ENCODE measurements at regions not wholly inside any gene's neighbourhood (a gene's known extent, or its start where the extent isn't known, plus 50 kb on each side); places are given as distances from the start of the nearest gene placed in this dataset.

DNA sequence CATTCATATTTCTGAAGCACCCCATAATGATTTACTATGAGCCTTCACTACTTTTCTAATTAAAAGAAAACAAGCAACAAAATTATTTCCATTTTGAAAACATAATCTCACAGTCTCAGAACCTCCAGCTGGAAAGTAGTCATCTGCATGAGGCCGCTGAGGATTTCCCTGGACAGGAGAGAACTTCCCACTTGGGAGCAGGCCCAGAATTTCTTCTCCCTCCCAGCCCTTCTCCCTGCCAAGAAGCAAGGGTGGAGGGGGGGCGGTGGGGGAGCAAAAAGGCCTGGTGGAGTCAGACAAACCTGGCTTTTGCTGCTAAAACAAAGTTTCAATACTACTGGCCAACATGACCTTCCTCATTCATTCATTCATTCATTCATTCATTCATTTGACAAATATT lies 167.3 kb downstream of the PJA1 start:
- no peak overlapping the region for H3K4me3 Mint-ChIP-seq (ENCODE audit: unreplicated experiment)
- TF ChIP-seq CTCF (IDR thresholded peaks at IDR 0.05) = no peak
- H3K4me1 Mint-ChIP-seq (ENCODE audit: unreplicated experiment) = peaks cover 15% of the 10 kb centered on the region
- no peak overlapping the region for H3K27ac Mint-ChIP-seq (ENCODE audit: unreplicated experiment)
- no peaks in the 10 kb centered on the region for H3K36me3 Mint-ChIP-seq (ENCODE audit: unreplicated experiment)
- H3K9me3 Mint-ChIP-seq (ENCODE audit: unreplicated experiment) = peaks cover 4% of the 10 kb centered on the region
- peaks cover 14% of the 10 kb centered on the region for H3K27me3 Mint-ChIP-seq (ENCODE audit: unreplicated experiment)
- peak; percentile 23 for DNase-seq (ENCODE audit: extremely low spot score, unreplicated experiment)

- peak; percentile 17 for DNase-seq (ENCODE audit: extremely low spot score, unreplicated experiment)
- peaks cover 4% of the 10 kb centered on the region for H3K9me3 Mint-ChIP-seq (ENCODE audit: unreplicated experiment)
- H3K36me3 Mint-ChIP-seq (ENCODE audit: unreplicated experiment) = no peaks in the 10 kb centered on the region
- no peak overlapping the region for H3K27ac Mint-ChIP-seq (ENCODE audit: unreplicated experiment)
- peaks cover 14% of the 10 kb centered on the region for H3K27me3 Mint-ChIP-seq (ENCODE audit: unreplicated experiment)
- no peak overlapping the region for H3K4me3 Mint-ChIP-seq (ENCODE audit: unreplicated experiment)
- H3K4me1 Mint-ChIP-seq (ENCODE audit: unreplicated experiment) = peaks cover 15% of the 10 kb centered on the region
- TF ChIP-seq CTCF (IDR thresholded peaks at IDR 0.05) = no peak
Observed at GRCh38 chrX:68997511-68997910, 167.7 kb downstream of the PJA1 start.

GRCh38 chrX:68995780-68996551 lies 167.1 kb downstream of the EFNB1 start:
- H3K4me3 Mint-ChIP-seq (ENCODE audit: unreplicated experiment) = no peak overlapping the region
- DNase-seq (ENCODE audit: extremely low spot score, unreplicated experiment) = peak; percentile 83
- H3K36me3 Mint-ChIP-seq (ENCODE audit: unreplicated experiment) = no peaks in the 10 kb centered on the region
- no peak for TF ChIP-seq CTCF (IDR thresholded peaks at IDR 0.05)
- H3K4me1 Mint-ChIP-seq (ENCODE audit: unreplicated experiment) = peaks cover 21% of the 10 kb centered on the region
- peaks cover 5% of the 10 kb centered on the region for H3K27me3 Mint-ChIP-seq (ENCODE audit: unreplicated experiment)
- H3K9me3 Mint-ChIP-seq (ENCODE audit: unreplicated experiment) = peaks cover 4% of the 10 kb centered on the region
- H3K27ac Mint-ChIP-seq (ENCODE audit: unreplicated experiment) = peak overlapping the region; percentile 29

GRCh38 chrX:68995386-68995779 lies 166.6 kb downstream of the EFNB1 start:
- Mint-ChIP-seq H3K27me3 (ENCODE audit: unreplicated experiment) (no peaks in the 10 kb centered on the region), H3K36me3 (ENCODE audit: unreplicated experiment) (no peaks in the 10 kb centered on the region), H3K9me3 (ENCODE audit: unreplicated experiment) (no peaks in the 10 kb centered on the region), H3K27ac (ENCODE audit: unreplicated experiment) (no peak overlapping the region), H3K4me1 (ENCODE audit: unreplicated experiment) (peaks cover 24% of the 10 kb centered on the region), H3K4me3 (ENCODE audit: unreplicated experiment) (no peak overlapping the region)
- DNase-seq (ENCODE audit: extremely low spot score, unreplicated experiment) = peak; percentile 67
- TF ChIP-seq CTCF (IDR thresholded peaks at IDR 0.05) = no peak

DNA sequence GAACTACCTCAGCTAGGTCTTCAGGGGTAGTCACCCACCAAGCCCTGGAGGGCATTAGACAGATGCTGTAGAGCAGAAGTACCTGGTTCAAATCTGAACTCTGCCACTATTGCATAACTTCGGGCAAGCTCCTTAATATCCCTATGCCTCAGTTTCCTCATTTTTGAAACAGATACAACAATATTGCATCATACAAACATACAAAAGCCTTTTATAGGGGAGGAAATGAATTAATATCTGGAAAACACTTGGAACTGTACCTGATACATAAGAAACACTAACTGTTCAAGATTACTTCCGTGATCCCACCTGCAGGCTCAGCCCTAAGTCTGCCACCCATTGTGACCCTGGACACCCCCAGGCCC lies 166.1 kb downstream of the EFNB1 start:
- Mint-ChIP-seq H3K9me3 (ENCODE audit: unreplicated experiment) (no peaks in the 10 kb centered on the region), H3K27me3 (ENCODE audit: unreplicated experiment) (no peaks in the 10 kb centered on the region), H3K4me1 (ENCODE audit: unreplicated experiment) (peaks cover 29% of the 10 kb centered on the region), H3K36me3 (ENCODE audit: unreplicated experiment) (no peaks in the 10 kb centered on the region), H3K27ac (ENCODE audit: unreplicated experiment) (no peak overlapping the region), H3K4me3 (ENCODE audit: unreplicated experiment) (no peak overlapping the region)
- TF ChIP-seq CTCF (IDR thresholded peaks at IDR 0.05) = no peak
- no peak for DNase-seq (ENCODE audit: extremely low spot score, unreplicated experiment)
